Upper lobe of left lung (tissue), 6 donors: ENCODE measurements at regions not wholly inside any gene's neighbourhood (a gene's known extent, or its start where the extent isn't known, plus 50 kb on each side); places are given as distances from the start of the nearest gene placed in this dataset.

Experiments used
- ATAC-seq, 2 donors: fragments of 200-7000 bp; cut with Tn5 transposase; one replicate each; pipeline ENCODE4 v1.9.1; 2022; ENCODE audit warnings: mild to moderate bottlenecking in 2 of 2, moderate library complexity in 2 of 2; ENCODE audit not compliant: low FRiP score in 2 of 2
- DNase-seq, 2 donors: peaks; one replicate each; pipeline ENCODE4 v3.0.0-alpha.2; 2019 to 2020
- H3K27ac ChIP-seq, 4 donors: fragments of 200-600 bp; sonication (generic); one replicate each; pipeline ENCODE4 v1.5.1; 2016 to 2019
- H3K27me3 ChIP-seq, 4 donors: fragments of 200-600 bp; sonication (generic); one replicate each; pipeline ENCODE4 v1.5.1; 2017 to 2019
- H3K36me3 ChIP-seq, 4 donors: fragments of 200-600 bp; sonication (generic); one replicate each; pipeline ENCODE4 v1.5.1; 2016 to 2019
- H3K4me1 ChIP-seq, 4 donors: fragments of 200-600 bp; sonication (generic); one replicate each; pipeline ENCODE4 v1.5.1; 2018 to 2019
- H3K4me3 ChIP-seq, 4 donors: fragments of 200-600 bp; sonication (generic); one replicate each; pipeline ENCODE4 v1.5.1; 2017 to 2019; ENCODE audit warnings: mild to moderate bottlenecking in 2 of 4, moderate library complexity in 1 of 4
- H3K9me3 ChIP-seq, 4 donors: fragments of 200-600 bp; sonication (generic); one replicate each; pipeline ENCODE4 v1.5.1; 2018 to 2019
- EP300 ChIP-seq, 4 donors: sonication (generic); formaldehyde crosslinking; IDR thresholded peaks; one replicate each; pipeline ENCODE4 v1.5.1; 2017; ENCODE audit warnings: antibody characterized with exemption in 4 of 4, control low read depth in 2 of 4
- POLR2A ChIP-seq, 4 donors: fragments of 450-650 bp; IDR thresholded peaks; one replicate each; pipeline ENCODE4 v1.5.1; 2016 to 2017; ENCODE audit warnings: antibody characterized with exemption in 4 of 4, mild to moderate bottlenecking in 2 of 4
- POLR2AphosphoS5 ChIP-seq, 2 donors: sonication (generic); formaldehyde crosslinking; IDR thresholded peaks; one replicate each; pipeline ENCODE4 v1.5.1; 2017; ENCODE audit warnings: antibody characterized with exemption in 2 of 2
- WGBS, 2 donors: methylation state at CpG; one replicate each; pipeline ENCODE4 v1.1.5; 2017 to 2018; 5-methylcytosine and 5-hydroxymethylcytosine counted together
- TF ChIP-seq, protein P1 (sequence below), 6 experiments: fragments of 450-650 bp in 4 of 6; fragments of 200-600 bp in 2 of 6; sonication (generic) in 2 of 6; IDR thresholded peaks; one replicate each; pipeline ENCODE4 v1.5.1; 2016 to 2019; ENCODE audit warnings: antibody characterized with exemption in 6 of 6
- donor health status: DM: no; HTN: no; CAD: no; lungs with moderate emphysema.
- donor health status: DM: no; HTN: yes; CAD: no; lungs with severe emphysema.

DNA sequence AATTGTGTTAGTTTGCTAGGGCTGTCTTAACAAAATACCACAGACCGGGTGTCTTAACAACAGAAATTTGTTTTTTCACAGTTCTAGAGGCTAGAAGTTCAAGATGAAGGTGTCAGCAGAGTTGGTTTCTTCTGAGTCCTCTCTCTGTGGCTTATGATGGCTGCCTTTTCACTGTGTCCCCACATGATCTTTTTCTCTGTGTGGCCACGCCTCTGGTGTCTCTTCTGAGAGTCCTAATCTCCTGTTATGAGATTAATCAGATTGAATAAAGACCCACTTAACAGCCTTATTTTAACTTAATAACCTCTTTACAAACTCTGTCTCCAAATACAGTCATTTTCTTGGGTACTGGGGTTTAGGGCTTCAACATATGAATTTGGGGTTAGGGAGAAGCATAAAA, 561.1 kb downstream of the NR2F1-AS1 start:
- Histone ChIP-seq H3K4me1 (no peaks in the 10 kb centered on the region), H3K36me3 (no peaks in the 10 kb centered on the region), H3K9me3 (no peaks in the 10 kb centered on the region), H3K27ac (no peak overlapping the region), H3K4me3 (no peak overlapping the region), H3K27me3 (no peaks in the 10 kb centered on the region)
- whole genome bisulfite sequencing, 2 donors: 81 to 91% methylated on average over 2 of the region's 2 CpGs
- ATAC-seq (no peak), DNase-seq (no peak)
- TF ChIP-seq POLR2A (IDR thresholded peaks at IDR 0.05): no peak
- TF ChIP-seq, protein P1, sequence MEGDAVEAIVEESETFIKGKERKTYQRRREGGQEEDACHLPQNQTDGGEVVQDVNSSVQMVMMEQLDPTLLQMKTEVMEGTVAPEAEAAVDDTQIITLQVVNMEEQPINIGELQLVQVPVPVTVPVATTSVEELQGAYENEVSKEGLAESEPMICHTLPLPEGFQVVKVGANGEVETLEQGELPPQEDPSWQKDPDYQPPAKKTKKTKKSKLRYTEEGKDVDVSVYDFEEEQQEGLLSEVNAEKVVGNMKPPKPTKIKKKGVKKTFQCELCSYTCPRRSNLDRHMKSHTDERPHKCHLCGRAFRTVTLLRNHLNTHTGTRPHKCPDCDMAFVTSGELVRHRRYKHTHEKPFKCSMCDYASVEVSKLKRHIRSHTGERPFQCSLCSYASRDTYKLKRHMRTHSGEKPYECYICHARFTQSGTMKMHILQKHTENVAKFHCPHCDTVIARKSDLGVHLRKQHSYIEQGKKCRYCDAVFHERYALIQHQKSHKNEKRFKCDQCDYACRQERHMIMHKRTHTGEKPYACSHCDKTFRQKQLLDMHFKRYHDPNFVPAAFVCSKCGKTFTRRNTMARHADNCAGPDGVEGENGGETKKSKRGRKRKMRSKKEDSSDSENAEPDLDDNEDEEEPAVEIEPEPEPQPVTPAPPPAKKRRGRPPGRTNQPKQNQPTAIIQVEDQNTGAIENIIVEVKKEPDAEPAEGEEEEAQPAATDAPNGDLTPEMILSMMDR (IDR thresholded peaks at IDR 0.05): no peak
- TF ChIP-seq EP300 (IDR thresholded peaks at IDR 0.05): no peak
- TF ChIP-seq POLR2AphosphoS5 (IDR thresholded peaks at IDR 0.05): no peak

DNA sequence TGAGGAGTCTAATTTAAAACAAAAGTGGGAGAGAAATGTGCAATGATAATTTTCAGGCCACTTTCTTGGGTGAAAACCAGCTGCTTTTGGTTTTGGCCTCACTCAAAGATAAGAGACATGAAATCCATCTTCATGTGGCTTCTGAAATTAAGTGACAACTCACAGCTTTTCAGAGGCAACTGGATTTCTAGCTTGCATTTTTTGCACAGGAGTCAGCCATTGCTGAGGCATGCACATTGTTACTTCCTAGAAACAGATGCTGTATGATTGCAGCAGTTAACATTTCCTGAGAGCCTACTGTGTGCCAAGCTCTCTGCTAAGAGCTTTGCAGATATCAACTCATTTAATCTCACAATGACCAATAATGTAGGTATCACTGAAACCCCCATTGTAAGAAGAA, 562.6 kb downstream of the NR2F1-AS1 start:
- no peak for ATAC-seq
- no peaks in the 10 kb centered on the region for H3K4me1 ChIP-seq
- no peaks in the 10 kb centered on the region for H3K9me3 ChIP-seq
- H3K36me3 ChIP-seq: no peaks in the 10 kb centered on the region
- no peak overlapping the region for H3K4me3 ChIP-seq
- H3K27ac ChIP-seq: no peak overlapping the region
- TF ChIP-seq POLR2A (IDR thresholded peaks at IDR 0.05): no peak
- TF ChIP-seq EP300 (IDR thresholded peaks at IDR 0.05): no peak
- no peak for TF ChIP-seq POLR2AphosphoS5 (IDR thresholded peaks at IDR 0.05)
- TF ChIP-seq, protein P1 (IDR thresholded peaks at IDR 0.05): no peak
- no peak for DNase-seq
- no peaks in the 10 kb centered on the region for H3K27me3 ChIP-seq

GRCh38 chr5:93017849-93018248, 563.2 kb downstream of the NR2F1-AS1 start:
- H3K4me1 ChIP-seq: no peaks in the 10 kb centered on the region
- 81 to 83% methylated on average over 2 of the region's 2 CpGs for WGBS, 2 donors
- no peaks in the 10 kb centered on the region for H3K36me3 ChIP-seq
- H3K27ac ChIP-seq: no peak overlapping the region
- H3K27me3 ChIP-seq: no peaks in the 10 kb centered on the region
- TF ChIP-seq, protein P1 (IDR thresholded peaks at IDR 0.05): no peak
- TF ChIP-seq POLR2AphosphoS5 (IDR thresholded peaks at IDR 0.05) (no peak), EP300 (IDR thresholded peaks at IDR 0.05) (no peak), POLR2A (IDR thresholded peaks at IDR 0.05) (no peak)
- no peak overlapping the region for H3K4me3 ChIP-seq
- ATAC-seq: no peak
- DNase-seq: no peak
- no peaks in the 10 kb centered on the region for H3K9me3 ChIP-seq

GRCh38 chr5:93017376-93017775, 563.6 kb downstream of the NR2F1-AS1 start:
- WGBS, 2 donors: 92 to 97% methylated on average over 1 of the region's 1 CpG
- Histone ChIP-seq H3K36me3 (no peaks in the 10 kb centered on the region), H3K27me3 (no peaks in the 10 kb centered on the region), H3K27ac (no peak overlapping the region), H3K9me3 (no peaks in the 10 kb centered on the region), H3K4me3 (no peak overlapping the region), H3K4me1 (no peaks in the 10 kb centered on the region)
- no peak for ATAC-seq
- no peak for DNase-seq
- TF ChIP-seq POLR2AphosphoS5 (IDR thresholded peaks at IDR 0.05): no peak
- no peak for TF ChIP-seq EP300 (IDR thresholded peaks at IDR 0.05)
- TF ChIP-seq, protein P1 (IDR thresholded peaks at IDR 0.05): no peak
- no peak for TF ChIP-seq POLR2A (IDR thresholded peaks at IDR 0.05)

- TF ChIP-seq EP300 (IDR thresholded peaks at IDR 0.05) (no peak), POLR2AphosphoS5 (IDR thresholded peaks at IDR 0.05) (no peak), POLR2A (IDR thresholded peaks at IDR 0.05) (no peak)
- TF ChIP-seq, protein P1 (IDR thresholded peaks at IDR 0.05): no peak
- Histone ChIP-seq H3K4me3 (no peak overlapping the region), H3K9me3 (no peaks in the 10 kb centered on the region), H3K4me1 (no peaks in the 10 kb centered on the region), H3K36me3 (no peaks in the 10 kb centered on the region), H3K27ac (no peak overlapping the region), H3K27me3 (no peaks in the 10 kb centered on the region)
- 68 to 85% methylated on average over 1 of the region's 1 CpG for WGBS, 2 donors
- no peak for ATAC-seq
- no peak for DNase-seq
These were observed 570.4 kb downstream of the NR2F1-AS1 start for GRCh38 chr5:93010616-93011015.
